GM23248 (cell line): ENCODE measurements at regions not wholly inside any gene's neighbourhood (a gene's known extent, or its start where the extent isn't known, plus 50 kb on each side); places are given as distances from the start of the nearest gene placed in this dataset.

Experiments used
- DNase-seq: peaks from one replicate; pipeline ENCODE4 v3.0.0-alpha.2; 2015
- H2AFZ ChIP-seq: fragments of 200-600 bp; sonication (generic); 2 replicates; pipeline ENCODE4 v1.6.1; 2016; ENCODE audit warnings: antibody characterized with exemption
- H3F3A ChIP-seq: fragments of 200-600 bp; sonication (generic); 2 replicates; pipeline ENCODE4 v1.6.1; 2016; ENCODE audit warnings: mild to moderate bottlenecking, antibody characterized with exemption, mixed run types; ENCODE audit not compliant: insufficient read depth
- H3K27ac ChIP-seq: fragments of 200-600 bp; sonication (generic); 2 replicates; pipeline ENCODE4 v1.5.1; 2016; ENCODE audit warnings: mild to moderate bottlenecking
- H3K27me3 ChIP-seq: fragments of 200-600 bp; sonication (generic); replicated peaks from 2 replicates; pipeline ENCODE4 v1.6.1; 2016; ENCODE audit warnings: mild to moderate bottlenecking; ENCODE audit not compliant: insufficient read depth
- H3K36me3 ChIP-seq: fragments of 200-600 bp; sonication (generic); 2 replicates; pipeline ENCODE4 v1.6.1; 2016; ENCODE audit warnings: low read depth, mild to moderate bottlenecking
- H3K4me1 ChIP-seq: fragments of 200-600 bp; sonication (generic); 2 replicates; pipeline ENCODE4 v1.6.1; 2016; ENCODE audit warnings: mild to moderate bottlenecking; ENCODE audit not compliant: insufficient read depth
- H3K4me2 ChIP-seq: fragments of 200-600 bp; sonication (generic); one replicate; pipeline ENCODE4 v1.6.1; 2016; ENCODE audit warnings: mild to moderate bottlenecking; ENCODE audit not compliant: unreplicated experiment
- H3K4me3 ChIP-seq: fragments of 200-600 bp; sonication (generic); 2 replicates; pipeline ENCODE4 v1.5.1; 2016; ENCODE audit warnings: mild to moderate bottlenecking
- H3K79me2 ChIP-seq: fragments of 200-600 bp; sonication (generic); 2 replicates; pipeline ENCODE4 v1.6.1; 2016; ENCODE audit warnings: mild to moderate bottlenecking; ENCODE audit not compliant: insufficient read depth
- H3K9ac ChIP-seq: fragments of 200-600 bp; sonication (generic); 2 replicates; pipeline ENCODE4 v1.6.1; 2016; ENCODE audit warnings: mild to moderate bottlenecking
- H3K9me2 ChIP-seq: fragments of 200-600 bp; sonication (generic); 2 replicates; pipeline ENCODE4 v1.6.1; 2016; ENCODE audit warnings: mixed run types, mild to moderate bottlenecking, moderate library complexity; ENCODE audit not compliant: insufficient read depth
- H3K9me3 ChIP-seq: fragments of 200-600 bp; sonication (generic); one replicate; pipeline ENCODE4 v1.6.1; 2017; ENCODE audit warnings: low read depth
- H4K20me1 ChIP-seq: fragments of 200-600 bp; sonication (generic); 2 replicates; pipeline ENCODE4 v1.6.0; 2016; ENCODE audit not compliant: insufficient read depth
- EZH2 ChIP-seq: fragments of 200-600 bp; sonication (generic); IDR thresholded peaks from 2 replicates; pipeline ENCODE4 v1.6.1; 2018; ENCODE audit warnings: antibody characterized with exemption, mild to moderate bottlenecking; ENCODE audit not compliant: insufficient read depth, poor library complexity, severe bottlenecking
- EZH2phosphoT487 ChIP-seq: fragments of 200-600 bp; sonication (generic); IDR thresholded peaks from 2 replicates; pipeline ENCODE4 v1.6.1; 2018; ENCODE audit warnings: antibody characterized with exemption, moderate library complexity, mild to moderate bottlenecking, low read depth; ENCODE audit not compliant: insufficient read depth
- WGBS, 2 experiments: methylation state at CpG; one replicate each; pipeline ENCODE4 v1.1.6; 2015 to 2017; ENCODE audit warnings: low lambda C conversion rate in 2 of 2, low coverage in 1 of 2; ENCODE audit errors: missing lambda C conversion rate in 2 of 2; 5-methylcytosine and 5-hydroxymethylcytosine counted together
- in situ Hi-C: fragments of 300-500 bp; cut with MboI; formaldehyde crosslinking; loops from 2 replicates; pipeline ENCODE4 v1.15.0; 2020

GRCh38 chr1:243973169-243973568 lies 77.9 kb upstream of the ZBTB18 start:
- no peak for DNase-seq
- TF ChIP-seq EZH2, result no peak
- TF ChIP-seq EZH2phosphoT487, result no peak

GRCh38 chr1:243970077-243970476 lies 81.0 kb upstream of the ZBTB18 start:
- H3K27me3 ChIP-seq, result no peaks in the 10 kb centered on the region
- in situ Hi-C loops, result no loop called here
- no peak for DNase-seq
- H3K36me3 ChIP-seq, result no peaks in the 10 kb centered on the region
- H3K9me3 ChIP-seq, result no peaks in the 10 kb centered on the region
- H3K4me3 ChIP-seq, result no peak overlapping the region
- H3K4me2 ChIP-seq, result no peak overlapping the region
- H3K27ac ChIP-seq, result no peak overlapping the region
- no peak overlapping the region for H3K9ac ChIP-seq
- TF ChIP-seq EZH2phosphoT487 (no peak), EZH2 (no peak)
- H2AFZ ChIP-seq, result no peak overlapping the region
- no peaks in the 10 kb centered on the region for H3K9me2 ChIP-seq
- H3K4me1 ChIP-seq, result peaks cover 10% of the 10 kb centered on the region
- no peaks in the 10 kb centered on the region for H4K20me1 ChIP-seq
- WGBS, 2 experiments, result 74 to 82% methylated on average over 2 of the region's 2 CpGs
- no peaks in the 10 kb centered on the region for H3F3A ChIP-seq
- H3K79me2 ChIP-seq, result no peaks in the 10 kb centered on the region

More at GRCh38 chr1:243973169-243973568, 77.9 kb upstream of the ZBTB18 start:
- Histone ChIP-seq H2AFZ (no peak overlapping the region), H3K4me1 (peaks cover 9% of the 10 kb centered on the region), H3K4me3 (no peak overlapping the region), H3K27ac (no peak overlapping the region), H3F3A (no peaks in the 10 kb centered on the region), H3K36me3 (no peaks in the 10 kb centered on the region), H3K9me3 (no peaks in the 10 kb centered on the region), H3K9ac (no peak overlapping the region), H4K20me1 (no peaks in the 10 kb centered on the region), H3K4me2 (no peak overlapping the region), H3K27me3 (0 out of 2 replicates have a peak, but pooled peaks cover 6% of the 10 kb centered on the region), H3K79me2 (no peaks in the 10 kb centered on the region), H3K9me2 (no peaks in the 10 kb centered on the region)
- in situ Hi-C loops, result no loop called here
- 32 to 33% methylated on average over 4 of the region's 4 CpGs for WGBS, 2 experiments

- H3K4me3 ChIP-seq, result no peak overlapping the region
- H3K79me2 ChIP-seq, result no peaks in the 10 kb centered on the region
- 50 to 53% methylated on average over 5 of the region's 5 CpGs for WGBS, 2 experiments
- TF ChIP-seq EZH2 (no peak), EZH2phosphoT487 (no peak)
- no peaks in the 10 kb centered on the region for H3K36me3 ChIP-seq
- H3F3A ChIP-seq, result no peaks in the 10 kb centered on the region
- H3K27ac ChIP-seq, result no peak overlapping the region
- no peaks in the 10 kb centered on the region for H3K27me3 ChIP-seq
- H3K9ac ChIP-seq, result no peak overlapping the region
- peak; percentile 4 for DNase-seq
- H3K9me3 ChIP-seq, result no peaks in the 10 kb centered on the region
- H3K4me1 ChIP-seq, result peaks cover 10% of the 10 kb centered on the region
- in situ Hi-C loops, result no loop called here
- no peaks in the 10 kb centered on the region for H4K20me1 ChIP-seq
- H3K4me2 ChIP-seq, result peak overlapping the region; percentile 0
- H2AFZ ChIP-seq, result peak overlapping the region; percentile 41
- H3K9me2 ChIP-seq, result no peaks in the 10 kb centered on the region
Measured at GRCh38 chr1:243968413-243968812, 82.7 kb upstream of the ZBTB18 start.

GRCh38 chr1:243964915-243965314 lies 86.2 kb upstream of the ZBTB18 start:
- H3K9me3 ChIP-seq, result no peaks in the 10 kb centered on the region
- no peaks in the 10 kb centered on the region for H3F3A ChIP-seq
- H3K4me1 ChIP-seq, result peaks cover 10% of the 10 kb centered on the region
- H3K27me3 ChIP-seq, result no peaks in the 10 kb centered on the region
- H3K9ac ChIP-seq, result no peak overlapping the region
- no peak overlapping the region for H3K4me3 ChIP-seq
- no peaks in the 10 kb centered on the region for H3K79me2 ChIP-seq
- no peaks in the 10 kb centered on the region for H3K9me2 ChIP-seq
- no peak overlapping the region for H2AFZ ChIP-seq
- no peaks in the 10 kb centered on the region for H4K20me1 ChIP-seq
- H3K27ac ChIP-seq, result no peak overlapping the region
- peak; percentile 55 for DNase-seq
- 66 to 71% methylated on average over 2 of the region's 2 CpGs for WGBS, 2 experiments
- in situ Hi-C loops, result no loop called here
- no peak overlapping the region for H3K4me2 ChIP-seq
- no peak for TF ChIP-seq EZH2phosphoT487
- TF ChIP-seq EZH2, result no peak
- H3K36me3 ChIP-seq, result no peaks in the 10 kb centered on the region

- in situ Hi-C loops, result no loop called here
- H3K9me3 ChIP-seq, result no peaks in the 10 kb centered on the region
- H3K79me2 ChIP-seq, result no peaks in the 10 kb centered on the region
- WGBS, 2 experiments, result 59 to 70% methylated on average over 3 of the region's 3 CpGs
- no peak overlapping the region for H3K27ac ChIP-seq
- H3K36me3 ChIP-seq, result no peaks in the 10 kb centered on the region
- H3K9ac ChIP-seq, result no peak overlapping the region
- no peak overlapping the region for H2AFZ ChIP-seq
- H3F3A ChIP-seq, result no peaks in the 10 kb centered on the region
- H3K4me2 ChIP-seq, result no peak overlapping the region
- no peaks in the 10 kb centered on the region for H3K27me3 ChIP-seq
- H3K4me1 ChIP-seq, result peaks cover 9% of the 10 kb centered on the region
- TF ChIP-seq EZH2, result no peak
- no peak for TF ChIP-seq EZH2phosphoT487
- peak; percentile 50 for DNase-seq
- no peaks in the 10 kb centered on the region for H3K9me2 ChIP-seq
- H3K4me3 ChIP-seq, result no peak overlapping the region
- H4K20me1 ChIP-seq, result no peaks in the 10 kb centered on the region
Measured at GRCh38 chr1:243963571-243963970, 87.5 kb upstream of the ZBTB18 start.
